ENCODE measurements at regions not wholly inside any gene's neighbourhood (a gene's known extent, or its start where the extent isn't known, plus 50 kb on each side); places are given as distances from the start of the nearest gene placed in this dataset.

DNA sequence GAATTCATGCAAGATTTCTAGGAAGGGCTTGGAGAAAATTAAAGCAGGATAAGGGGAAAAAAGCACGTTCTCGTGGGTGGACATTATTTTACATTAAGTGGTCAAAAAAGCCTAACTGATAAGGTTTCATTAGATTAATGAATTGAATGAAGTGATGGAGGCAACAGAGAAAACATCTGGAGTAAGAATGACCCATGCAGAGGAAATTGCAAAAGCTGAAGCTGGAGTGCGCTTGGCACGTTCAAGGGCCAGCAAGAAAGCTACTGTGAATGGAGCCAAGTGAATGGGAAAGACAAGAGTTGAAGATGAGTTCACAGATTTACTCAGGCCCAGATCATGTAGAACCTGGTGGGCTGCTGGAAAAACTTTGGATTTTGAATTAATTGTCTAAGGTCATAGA lies 777.9 kb downstream of the DACH1 start:
- FAIRE-seq (no peak), DNase-seq (ENCODE audit: low spot score) (no peak)

DNA sequence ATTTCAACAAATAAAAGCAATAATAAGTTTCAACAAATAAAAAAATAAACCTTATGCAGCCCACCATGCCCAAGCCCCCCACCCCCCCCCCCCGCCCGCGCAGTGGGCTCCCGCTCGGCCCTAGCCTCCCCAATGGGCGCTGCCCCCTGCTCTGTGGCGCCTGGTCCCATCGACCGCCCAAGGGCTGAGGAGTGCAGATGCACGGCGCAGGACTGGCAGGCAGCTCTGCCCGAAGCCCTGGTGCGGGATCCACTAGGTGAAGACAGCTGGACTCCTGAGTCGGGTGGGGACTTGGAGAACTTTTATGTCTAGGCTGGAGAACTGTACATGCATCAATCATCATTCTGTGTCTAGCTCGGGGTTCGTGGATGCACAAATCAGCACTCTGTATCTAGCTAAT lies 779.6 kb downstream of the DACH1 start:
- no peak for FAIRE-seq
- no peak for DNase-seq (ENCODE audit: low spot score)

DNA sequence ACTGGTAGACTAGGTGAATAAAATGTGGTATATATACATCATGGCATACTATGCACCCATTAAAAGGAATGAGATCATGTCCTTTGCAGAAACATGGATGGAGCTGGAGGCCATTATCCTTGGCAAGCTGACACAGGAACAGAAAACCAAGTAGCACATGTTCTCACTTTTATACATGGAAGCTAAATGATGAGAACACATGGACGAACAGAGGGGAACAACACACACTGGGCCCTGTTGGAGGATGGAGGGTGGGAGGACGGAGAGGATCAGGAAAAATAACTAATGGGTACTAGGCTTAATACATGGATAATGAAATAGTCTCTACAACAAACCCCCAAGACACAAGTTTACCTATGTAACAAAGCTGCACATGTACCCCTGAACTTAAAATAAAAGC lies 780.0 kb downstream of the DACH1 start:
- FAIRE-seq (no peak), DNase-seq (ENCODE audit: low spot score) (no peak)

DNA sequence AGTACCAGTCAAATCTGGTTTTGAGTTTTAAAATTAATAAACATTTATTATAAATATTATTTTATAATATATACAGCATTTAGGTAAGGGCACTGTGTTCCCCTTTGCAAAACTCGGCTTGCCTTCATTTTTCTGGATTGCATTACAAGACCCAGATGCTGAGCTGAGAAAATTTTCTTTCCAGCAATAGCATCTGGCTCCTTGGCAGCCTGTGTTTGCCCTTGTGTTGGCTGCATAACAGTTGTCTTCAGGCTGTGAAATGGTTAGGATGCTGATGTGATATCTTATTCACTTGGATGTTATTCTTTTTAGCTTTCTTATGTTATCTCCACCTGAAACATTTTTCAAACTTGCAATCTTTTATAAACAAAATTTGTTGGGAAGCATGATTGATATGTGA lies 784.4 kb downstream of the DACH1 start:
- FAIRE-seq = no peak
- no peak for DNase-seq (ENCODE audit: low spot score)

DNA sequence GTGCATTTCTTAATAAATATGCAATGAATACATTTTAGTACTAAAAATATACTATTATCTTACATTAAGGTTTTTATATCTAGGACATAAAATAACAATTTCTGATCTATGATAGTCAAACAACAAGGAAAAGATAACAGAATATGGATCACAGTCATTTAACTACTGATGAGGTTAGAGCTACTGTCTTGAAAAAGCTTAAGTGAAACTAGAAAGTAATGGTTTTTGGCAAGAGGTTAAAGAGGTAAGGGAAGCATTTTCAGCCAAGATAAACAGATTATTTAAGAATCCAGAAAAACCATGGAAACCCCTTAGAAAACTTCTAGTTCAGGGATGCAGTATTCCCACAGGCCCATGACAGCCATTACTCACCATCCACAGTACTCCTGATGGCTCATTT lies 787.4 kb downstream of the DACH1 start:
- no peak for FAIRE-seq
- no peak for DNase-seq (ENCODE audit: low spot score)

DNA sequence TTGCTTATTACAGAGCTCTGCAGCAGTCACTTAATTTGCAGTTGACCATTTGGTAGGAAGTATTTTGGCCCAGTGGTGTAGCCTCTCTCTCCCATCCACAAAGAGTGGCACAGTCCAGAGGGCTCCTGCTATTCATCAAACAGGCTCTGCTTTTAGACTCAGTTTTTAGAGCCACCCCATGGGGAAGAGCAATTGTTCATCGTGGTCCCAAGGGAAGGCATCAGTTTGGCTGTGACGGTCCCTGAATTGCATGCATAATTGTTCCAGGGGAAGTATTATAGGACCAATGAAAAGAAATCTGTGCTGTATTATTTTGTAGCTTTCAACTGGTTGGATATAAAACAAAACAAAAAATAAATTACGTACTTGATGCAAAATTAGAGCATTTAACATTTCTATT lies 799.0 kb downstream of the DACH1 start:
- FAIRE-seq (no peak), DNase-seq (ENCODE audit: low spot score) (no peak)

DNA sequence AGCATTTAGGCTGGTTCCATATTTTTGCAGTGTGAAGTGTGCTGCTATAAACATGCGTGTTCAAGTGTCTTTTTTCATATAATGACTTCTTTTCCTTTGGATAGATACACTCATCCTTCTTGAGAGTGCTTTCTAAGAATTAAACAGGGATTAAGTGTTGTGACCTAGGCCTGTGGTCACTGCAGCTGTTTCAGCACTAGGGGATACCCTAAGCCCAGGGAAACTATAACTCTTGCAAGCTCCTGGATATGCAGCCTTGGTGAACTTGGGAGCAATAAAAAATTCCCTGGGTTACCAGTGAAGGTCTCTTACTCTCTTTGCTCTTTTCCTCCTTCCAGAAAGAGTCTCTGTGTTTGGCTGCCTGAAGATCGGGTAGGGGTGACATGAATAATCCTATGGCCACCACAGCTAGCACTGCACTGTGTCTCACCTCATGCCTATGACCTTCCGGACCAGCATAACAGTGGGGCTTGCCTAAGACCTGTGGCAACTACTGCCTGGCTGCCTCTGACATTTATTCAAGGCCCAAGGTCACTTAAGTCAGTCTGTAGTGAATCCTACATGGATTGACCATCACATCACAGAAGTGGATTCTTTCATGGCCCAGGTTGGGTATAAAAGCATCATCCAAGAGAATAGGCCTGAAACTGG lies 799.7 kb downstream of the DACH1 start:
- FAIRE-seq = no peak
- no peak for DNase-seq (ENCODE audit: low spot score)

DNA sequence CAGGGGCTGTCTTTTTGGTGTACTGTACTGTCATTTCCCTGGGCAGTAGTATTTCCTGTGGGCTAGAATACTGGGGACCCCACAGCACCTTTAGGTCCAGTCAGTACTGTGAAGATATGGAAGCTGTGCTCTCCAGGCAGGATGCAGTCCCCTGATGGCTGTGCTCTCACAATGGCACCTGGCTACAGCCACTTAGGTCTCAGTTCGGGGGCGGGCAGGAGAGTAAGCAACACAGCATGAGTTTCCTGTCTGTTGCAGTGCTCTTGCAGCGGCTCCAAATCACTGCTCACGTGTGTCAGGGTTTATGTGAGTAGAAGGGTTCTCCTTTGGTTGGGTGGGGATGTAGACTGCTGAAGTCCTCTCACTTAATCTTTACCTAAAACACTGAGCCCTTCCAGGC lies 810.4 kb downstream of the DACH1 start:
- DNase-seq (ENCODE audit: low spot score) (no peak), FAIRE-seq (no peak)

DNA sequence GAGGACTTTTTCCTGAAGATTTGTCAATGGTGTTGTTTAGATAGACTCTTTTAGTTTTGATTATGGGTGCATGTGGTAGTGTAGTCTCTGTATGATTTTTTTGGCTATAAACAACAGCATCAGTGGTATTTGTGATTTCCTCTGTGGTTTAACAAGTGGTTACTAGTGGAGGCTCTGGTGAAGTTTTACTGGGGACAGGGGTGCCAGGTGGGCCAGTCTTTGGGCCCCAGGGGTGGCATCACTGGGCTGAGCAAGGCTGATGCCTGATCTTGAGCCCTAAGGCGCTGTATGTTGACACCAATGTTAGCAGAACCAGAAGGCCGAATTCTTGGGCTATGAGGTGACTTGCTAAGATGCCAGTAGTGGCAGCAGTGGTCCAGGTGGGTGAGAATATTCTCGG lies 811.4 kb downstream of the DACH1 start:
- no peak for DNase-seq (ENCODE audit: low spot score)
- no peak for FAIRE-seq

DNA sequence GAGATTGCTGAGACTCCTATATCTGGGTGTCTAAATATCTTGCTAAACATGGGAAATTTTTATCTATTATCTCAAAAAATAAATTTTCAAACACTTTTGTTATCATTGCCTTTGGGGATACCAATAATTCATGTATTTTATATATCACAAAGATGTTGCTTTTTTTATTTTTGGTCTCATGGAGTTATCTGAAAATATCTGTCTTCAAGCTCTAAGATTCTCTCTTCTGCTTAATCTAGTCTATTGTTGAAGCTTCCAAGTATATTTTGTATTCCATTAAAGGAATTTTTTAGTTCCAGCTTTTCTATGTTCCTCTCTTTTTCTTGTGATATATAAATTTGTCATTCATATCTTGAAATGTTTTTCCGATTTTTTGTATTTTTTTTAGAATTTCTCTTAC lies 812.0 kb downstream of the DACH1 start:
- FAIRE-seq (no peak), DNase-seq (ENCODE audit: low spot score) (no peak)

DNA sequence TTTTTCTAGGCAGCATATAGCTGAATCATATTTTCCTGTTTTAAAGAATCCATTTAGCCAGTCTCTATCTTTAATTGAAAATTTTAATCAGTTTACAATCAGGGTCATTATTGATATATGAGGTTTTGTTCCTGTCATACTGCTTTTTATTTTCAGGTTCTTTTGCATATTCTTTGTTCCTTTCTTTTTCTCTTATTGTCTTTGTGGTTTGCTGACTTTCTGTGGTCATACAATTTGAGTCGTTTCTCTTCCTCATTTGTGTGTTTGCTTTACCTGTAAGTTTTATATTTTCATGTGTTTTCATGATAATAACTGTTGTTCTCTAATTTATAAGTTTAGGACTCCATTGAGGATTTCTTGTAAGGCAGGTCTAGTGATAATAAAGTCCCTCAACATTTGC lies 812.6 kb downstream of the DACH1 start:
- FAIRE-seq (no peak), DNase-seq (ENCODE audit: low spot score) (no peak)

DNA sequence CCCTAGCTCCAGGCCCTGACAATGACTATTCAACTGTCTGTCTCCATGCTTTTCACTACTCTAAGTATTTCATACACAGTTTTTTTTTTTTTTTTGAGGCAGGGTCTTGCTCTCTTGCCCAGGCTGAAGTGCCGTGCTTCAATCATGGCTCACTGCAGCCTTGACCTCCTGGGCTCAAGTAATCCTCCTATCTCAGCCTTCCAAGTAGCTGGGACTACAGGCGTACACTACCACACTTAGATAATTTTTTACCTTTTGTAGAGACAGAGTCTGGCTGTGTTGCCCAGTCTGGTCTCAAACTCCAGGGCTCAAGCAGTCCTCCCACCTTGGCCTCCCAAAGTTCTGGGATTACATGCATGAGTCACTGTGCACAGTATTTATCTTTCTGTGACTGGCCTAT lies 815.4 kb downstream of the DACH1 start:
- no peak for FAIRE-seq
- no peak for DNase-seq (ENCODE audit: low spot score)

DNA sequence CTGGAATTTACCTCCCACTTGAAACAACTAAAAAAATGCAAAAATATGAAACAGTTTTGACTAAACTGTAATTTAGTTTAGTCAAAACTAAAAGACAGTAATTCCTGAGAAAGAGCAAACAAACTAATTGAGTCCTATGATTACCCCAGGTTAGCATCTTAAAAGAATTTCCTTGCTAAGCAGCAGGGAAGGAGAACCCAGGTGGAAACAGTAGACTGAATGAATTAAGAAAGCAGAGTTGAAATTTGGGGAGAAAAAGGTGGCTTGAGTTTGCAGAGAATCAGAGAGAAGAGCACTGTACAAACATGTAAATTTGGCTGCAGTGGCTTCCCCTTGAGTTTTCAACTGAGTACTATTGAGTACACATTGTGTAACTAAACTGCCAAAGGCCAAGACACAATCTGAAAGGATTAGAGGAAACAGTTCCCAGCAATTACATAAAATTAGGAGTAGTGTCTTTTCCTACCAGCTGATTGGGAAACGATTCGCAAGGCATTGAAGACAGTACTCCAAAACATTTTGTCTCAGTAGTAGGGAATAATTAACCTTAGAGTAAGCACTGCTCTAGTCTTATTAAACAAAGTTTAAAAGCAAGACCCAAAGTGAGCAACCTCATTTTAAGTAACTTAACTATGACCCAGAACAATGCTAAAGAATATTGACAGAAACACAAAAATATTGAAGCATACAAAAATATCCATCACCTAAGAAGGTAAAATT lies 820.5 kb downstream of the DACH1 start:
- DNase-seq (ENCODE audit: low spot score) (no peak), FAIRE-seq (no peak)

DNA sequence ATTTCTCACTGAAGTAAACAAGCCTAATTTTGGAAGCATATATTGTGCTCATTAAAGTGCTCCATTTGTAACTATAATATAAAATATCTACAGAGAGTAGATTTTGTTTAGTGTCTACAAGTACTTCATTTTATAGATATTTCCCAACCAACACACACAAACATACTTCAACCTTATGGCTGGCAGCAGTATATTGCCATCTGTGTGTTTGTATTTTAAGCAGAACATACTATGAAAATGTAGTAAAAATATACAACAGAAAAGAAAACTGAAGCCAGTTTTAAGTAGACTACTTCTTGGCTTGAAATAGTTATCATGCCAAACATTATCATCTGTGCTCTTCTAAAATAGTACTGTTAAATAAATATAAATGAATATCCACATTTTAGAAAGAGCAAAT lies 821.9 kb downstream of the DACH1 start:
- FAIRE-seq = no peak
- no peak for DNase-seq (ENCODE audit: low spot score)

DNA sequence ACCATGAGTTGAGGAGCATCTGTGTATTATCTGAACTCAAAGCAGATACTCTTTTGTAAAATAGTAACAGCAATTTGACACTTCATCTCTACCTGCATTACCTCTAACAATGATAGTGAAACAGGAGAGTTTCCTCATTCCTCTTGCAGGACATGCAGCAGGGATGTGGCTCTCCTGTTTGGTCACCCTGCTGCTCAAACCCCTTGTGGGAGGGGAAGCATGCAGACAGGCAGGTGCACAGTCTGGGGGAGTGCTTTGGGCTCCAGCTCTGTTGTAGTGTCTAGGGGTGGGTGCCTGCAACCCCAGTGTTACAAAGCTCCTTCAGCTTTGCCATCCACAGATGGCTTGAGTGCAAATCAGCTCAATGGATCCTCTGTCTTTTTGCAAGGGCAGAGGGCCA lies 827.6 kb downstream of the DACH1 start:
- FAIRE-seq (no peak), DNase-seq (ENCODE audit: low spot score) (no peak)

DNA sequence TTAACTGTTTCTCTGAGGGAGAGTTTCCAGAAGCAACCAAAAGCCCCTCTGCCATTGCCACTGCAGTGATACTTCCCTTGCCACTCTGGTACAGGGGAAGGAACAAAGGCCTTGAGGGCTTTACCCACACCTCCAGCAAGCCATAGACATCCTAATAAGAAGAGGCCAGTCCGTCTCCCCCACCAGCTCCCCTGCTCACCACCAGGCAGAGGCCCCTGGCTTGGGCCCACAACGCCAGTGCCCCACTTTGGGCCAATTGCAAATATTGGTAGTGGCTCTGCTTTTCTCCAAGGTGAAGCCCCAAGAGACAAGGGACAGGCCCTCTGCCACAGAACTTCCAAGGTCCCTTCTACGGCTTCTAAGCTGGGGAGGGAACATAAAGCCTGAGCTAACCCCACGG lies 833.0 kb downstream of the DACH1 start:
- no peak for DNase-seq (ENCODE audit: low spot score)
- no peak for FAIRE-seq

DNA sequence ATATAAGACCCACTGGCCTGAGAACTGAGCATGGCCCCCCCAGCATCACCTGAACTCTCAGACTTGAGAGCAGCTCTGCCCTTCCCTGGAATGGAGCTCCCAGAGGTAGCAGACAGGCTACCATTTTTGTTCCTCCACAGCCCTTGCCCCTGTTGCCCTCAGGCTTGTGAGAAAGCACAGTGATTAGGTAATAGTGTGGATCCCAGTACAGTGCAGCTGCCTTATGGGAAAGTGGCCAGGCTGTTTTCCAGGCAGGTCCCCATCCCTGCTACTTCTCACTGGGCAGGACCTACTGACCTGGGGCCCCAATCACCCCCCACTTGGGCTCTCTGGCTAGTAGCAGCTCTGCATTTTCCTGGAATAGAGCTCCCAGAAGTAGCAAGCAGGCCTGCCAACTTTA lies 834.0 kb downstream of the DACH1 start:
- DNase-seq (ENCODE audit: low spot score) = no peak
- FAIRE-seq = no peak

DNA sequence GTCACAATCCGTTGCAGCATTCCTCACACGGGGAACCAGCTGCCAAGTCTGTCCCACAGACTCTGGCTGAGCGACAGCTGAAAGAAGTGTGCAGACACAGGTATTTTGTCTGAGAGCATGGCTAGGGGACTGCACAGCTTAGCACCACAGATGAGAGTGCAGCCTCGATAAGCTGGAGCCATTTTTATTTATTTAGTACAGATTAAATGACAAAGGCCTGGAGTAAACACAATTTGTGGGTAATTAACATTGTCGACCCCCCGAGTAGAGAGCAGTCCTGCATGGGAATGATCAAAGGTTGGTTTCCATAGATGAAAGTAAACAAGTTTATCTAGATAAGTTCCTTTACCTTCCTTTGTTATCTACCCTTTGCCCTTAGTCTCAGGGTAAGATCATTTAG lies 836.2 kb downstream of the DACH1 start:
- FAIRE-seq = no peak

DNA sequence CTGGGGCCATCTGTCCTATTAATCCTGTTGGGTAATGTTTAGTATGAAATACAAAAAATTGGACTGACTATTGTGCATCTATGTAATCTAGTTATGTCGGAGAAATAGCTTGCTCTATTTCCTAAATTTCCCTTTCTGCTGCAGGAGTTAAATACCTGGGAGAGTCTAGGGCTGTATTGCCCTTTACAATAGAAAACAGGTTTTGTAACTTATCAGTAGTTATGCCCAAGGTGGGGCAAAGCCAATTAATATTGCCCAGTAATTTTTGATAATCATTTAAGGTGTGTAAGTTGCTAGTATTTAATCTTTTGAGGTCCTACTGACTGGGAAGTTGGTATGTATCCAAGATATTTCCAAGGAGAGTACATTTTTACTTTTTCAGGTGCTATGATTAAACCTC lies 838.1 kb downstream of the DACH1 start:
- FAIRE-seq = no peak
- DNase-seq (ENCODE audit: low spot score) = no peak

More for the DNA sequence above, 836.2 kb downstream of the DACH1 start:
- no peak for DNase-seq (ENCODE audit: low spot score)

DNA sequence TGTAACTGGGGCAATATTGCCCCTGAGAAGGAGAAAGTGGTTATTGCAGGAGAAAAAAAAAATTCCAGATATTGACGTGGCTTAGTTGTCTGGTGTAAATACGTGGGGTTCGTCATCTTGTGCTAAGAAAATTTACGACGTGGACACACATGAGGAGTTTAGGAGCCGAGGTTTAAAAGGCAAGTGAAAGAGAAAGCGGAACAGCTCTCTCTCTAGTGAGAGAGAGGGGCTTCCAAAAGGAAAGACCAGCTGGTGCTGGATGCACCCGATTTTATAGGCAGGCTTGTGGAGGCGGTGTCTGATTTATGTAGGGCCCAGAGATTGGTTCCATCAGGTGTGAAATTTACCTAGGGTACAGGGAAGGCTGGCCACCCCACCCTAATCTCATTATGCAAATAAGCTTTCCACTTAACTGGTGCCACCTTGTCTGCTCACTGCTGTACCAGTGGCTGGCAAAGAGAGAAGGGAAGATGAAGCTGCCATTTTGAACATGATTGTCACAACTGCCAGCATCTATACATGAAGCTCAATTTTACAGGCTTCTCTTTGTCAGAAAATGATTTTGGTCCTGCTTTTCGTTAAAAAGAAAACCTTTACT lies 845.1 kb downstream of the DACH1 start:
- DNase-seq (ENCODE audit: low spot score) = no peak
- no peak for FAIRE-seq

DNA sequence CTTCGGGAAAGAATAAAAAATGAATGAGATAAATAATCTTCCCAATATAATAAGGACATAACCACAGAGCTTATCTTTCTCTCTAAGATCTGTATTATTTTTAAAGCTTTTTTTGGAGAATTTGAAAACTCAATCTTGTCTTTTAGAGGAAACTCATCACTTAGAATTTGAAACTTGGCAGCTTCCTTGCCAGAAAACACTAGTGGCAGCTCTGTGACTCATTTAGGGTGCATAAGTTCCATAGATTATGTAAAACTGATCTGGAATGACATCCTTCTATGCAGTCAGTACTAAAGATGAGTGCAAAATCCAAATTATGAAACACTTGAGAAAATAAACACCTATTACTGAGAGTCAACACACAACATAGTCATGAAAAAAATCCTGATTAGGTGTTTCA lies 848.0 kb downstream of the DACH1 start:
- DNase-seq (ENCODE audit: low spot score) = no peak
- FAIRE-seq = no peak

DNA sequence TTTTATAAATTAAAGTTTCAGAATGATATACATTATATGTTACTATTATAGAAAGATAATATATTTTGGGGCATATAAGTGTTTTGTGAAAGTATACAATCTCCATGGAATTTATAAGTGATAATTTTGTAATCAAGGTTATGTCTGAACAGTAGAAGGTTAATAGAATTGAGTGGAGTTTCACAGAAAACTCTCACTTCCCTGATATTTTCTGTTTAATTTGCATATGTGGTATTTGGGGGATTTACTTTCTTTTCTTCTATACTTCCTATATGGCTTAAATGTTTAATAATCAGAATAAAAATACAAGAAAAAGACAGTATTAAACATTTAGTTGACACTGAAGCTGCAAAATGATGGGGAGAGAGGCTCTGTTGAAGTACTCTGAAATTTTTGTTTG lies 848.5 kb downstream of the DACH1 start:
- FAIRE-seq (no peak), DNase-seq (ENCODE audit: low spot score) (no peak)

DNA sequence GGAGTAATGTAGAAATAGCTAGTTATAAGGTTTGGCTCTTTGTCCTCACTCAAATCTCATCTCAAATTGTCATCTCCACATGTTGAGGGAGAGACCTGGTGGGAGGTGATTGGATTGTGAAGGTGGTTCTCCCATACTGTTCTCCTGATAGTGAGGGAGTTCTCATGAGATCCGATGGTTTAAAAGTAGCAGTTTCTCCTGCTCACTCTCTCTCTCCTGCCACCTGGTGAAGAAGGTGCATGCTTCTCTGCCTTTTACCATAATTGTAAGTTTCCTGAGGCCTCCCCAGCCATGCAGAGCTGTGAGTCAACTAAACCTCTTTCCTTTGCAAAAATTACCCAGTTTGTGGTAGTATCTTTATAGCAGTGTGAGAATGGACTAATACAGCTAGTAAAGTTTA lies 849.4 kb downstream of the DACH1 start:
- FAIRE-seq = no peak

More for the DNA sequence above, 849.4 kb downstream of the DACH1 start:
- no peak for DNase-seq (ENCODE audit: low spot score)

Measured in RCC 7860 (cell line).